ENCODE measurements at regions not wholly inside any gene's neighbourhood (a gene's known extent, or its start where the extent isn't known, plus 50 kb on each side); places are given as distances from the start of the nearest gene placed in this dataset.

- Histone ChIP-seq H3K36me3 (ENCODE audit: insufficient read depth, low read length, poor library complexity, severe bottlenecking) (no peaks in the 10 kb centered on the region), H3K27me3 (replicated peaks; ENCODE audit: insufficient read depth, low read depth, low read length, poor library complexity) (no peaks in the 10 kb centered on the region), H3K27ac (ENCODE audit: low read depth, low read length, poor library complexity, severe bottlenecking) (no peak overlapping the region), H3K4me1 (ENCODE audit: insufficient read depth, low read length, poor library complexity, severe bottlenecking) (no peaks in the 10 kb centered on the region), H3K4me3 (ENCODE audit: low read depth, low read length, poor library complexity, severe bottlenecking) (no peak overlapping the region), H3K9me3 (ENCODE audit: low read depth, low read length, poor library complexity, severe bottlenecking) (no peaks in the 10 kb centered on the region)
- TF ChIP-seq EZH2 (IDR thresholded peaks at IDR 0.05; ENCODE audit: borderline replicate concordance, low read depth, low read length, poor library complexity, severe bottlenecking) = no peak
- TF ChIP-seq CTCF (conservative IDR thresholded peaks at IDR 0.05; ENCODE audit: low read depth, low read length) = peak; percentile 41
- CTCF ChIA-PET = interaction anchor here (1.3 kb wide), 1 partner anchor 153 kb away, joined by 10 read pairs; no protein-coding TSS in a partner anchor
- intact Hi-C loops (cut with micrococcal nuclease; ENCODE audit: unreplicated experiment) = loop anchor here (2.0 kb wide), 1 partner anchor 154 kb away; no protein-coding TSS in a partner anchor
- DNase-seq (ENCODE audit: low spot score) = peak; percentile 23
- POLR2A ChIA-PET (ENCODE audit: low non-redundant PET) = interaction anchor here (0.6 kb wide), 1 partner anchor 67 kb away, joined by 5 read pairs; no protein-coding TSS in a partner anchor
- no TSS peak for BruUV-seq (replicated peaks)
These were observed 197.2 kb upstream of the ANO3 start for GRCh38 chr11:26134481-26135355.

- no peaks in the 10 kb centered on the region for H3K9me3 ChIP-seq (ENCODE audit: low read depth, low read length, poor library complexity, severe bottlenecking)
- BruUV-seq (replicated peaks) = no TSS peak
- H3K27me3 ChIP-seq (replicated peaks; ENCODE audit: insufficient read depth, low read depth, low read length, poor library complexity) = no peaks in the 10 kb centered on the region
- no peak overlapping the region for H3K4me3 ChIP-seq (ENCODE audit: low read depth, low read length, poor library complexity, severe bottlenecking)
- no peaks in the 10 kb centered on the region for H3K36me3 ChIP-seq (ENCODE audit: insufficient read depth, low read length, poor library complexity, severe bottlenecking)
- no peak overlapping the region for H3K27ac ChIP-seq (ENCODE audit: low read depth, low read length, poor library complexity, severe bottlenecking)
- POLR2A ChIA-PET (ENCODE audit: low non-redundant PET) = no interaction called here
- intact Hi-C loops (cut with micrococcal nuclease; ENCODE audit: unreplicated experiment) = no loop called here
- H3K4me1 ChIP-seq (ENCODE audit: insufficient read depth, low read length, poor library complexity, severe bottlenecking) = no peaks in the 10 kb centered on the region
- no peak for DNase-seq (ENCODE audit: low spot score)
- CTCF ChIA-PET = no interaction called here
- TF ChIP-seq CTCF (conservative IDR thresholded peaks at IDR 0.05; ENCODE audit: low read depth, low read length) (no peak), EZH2 (IDR thresholded peaks at IDR 0.05; ENCODE audit: borderline replicate concordance, low read depth, low read length, poor library complexity, severe bottlenecking) (no peak)
These were observed 194.3 kb upstream of the ANO3 start for GRCh38 chr11:26137651-26138050.

GRCh38 chr11:26142891-26143290, 189.0 kb upstream of the ANO3 start:
- Histone ChIP-seq H3K9me3 (ENCODE audit: low read depth, low read length, poor library complexity, severe bottlenecking) (no peaks in the 10 kb centered on the region), H3K27me3 (replicated peaks; ENCODE audit: insufficient read depth, low read depth, low read length, poor library complexity) (no peaks in the 10 kb centered on the region), H3K27ac (ENCODE audit: low read depth, low read length, poor library complexity, severe bottlenecking) (no peak overlapping the region), H3K36me3 (ENCODE audit: insufficient read depth, low read length, poor library complexity, severe bottlenecking) (no peaks in the 10 kb centered on the region), H3K4me1 (ENCODE audit: insufficient read depth, low read length, poor library complexity, severe bottlenecking) (no peaks in the 10 kb centered on the region), H3K4me3 (ENCODE audit: low read depth, low read length, poor library complexity, severe bottlenecking) (no peak overlapping the region)
- intact Hi-C loops (cut with micrococcal nuclease; ENCODE audit: unreplicated experiment) = no loop called here
- TF ChIP-seq EZH2 (IDR thresholded peaks at IDR 0.05; ENCODE audit: borderline replicate concordance, low read depth, low read length, poor library complexity, severe bottlenecking) (no peak), CTCF (conservative IDR thresholded peaks at IDR 0.05; ENCODE audit: low read depth, low read length) (no peak)
- BruUV-seq (replicated peaks) = no TSS peak
- POLR2A ChIA-PET (ENCODE audit: low non-redundant PET) = no interaction called here
- no peak for DNase-seq (ENCODE audit: low spot score)
- CTCF ChIA-PET = no interaction called here
